ENCODE measurements at regions not wholly inside any gene's neighbourhood (a gene's known extent, or its start where the extent isn't known, plus 50 kb on each side); places are given as distances from the start of the nearest gene placed in this dataset.

GRCh38 chr2:122977580-122977979 is 1047.5 kb upstream of the CNTNAP5 start:
- FAIRE-seq (no peak), ATAC-seq (no peak), DNase-seq (ENCODE audit: extremely low read depth in 1 of 4, low spot score in 3 of 4) (no peak)
- no peaks in the 10 kb centered on the region for H3K79me2 ChIP-seq (ENCODE audit: control insufficient read depth, insufficient read depth, low read length)
- H3K9me3 ChIP-seq (replicated peaks; ENCODE audit: control insufficient read depth, insufficient read depth, low read depth, low read length): no peaks in the 10 kb centered on the region
- no peak overlapping the region for H3K9ac ChIP-seq (ENCODE audit: insufficient read depth in 1 of 2, low read depth in 2 of 2, low read length in 2 of 2)
- no peaks in the 10 kb centered on the region for H3K9me1 ChIP-seq (ENCODE audit: control insufficient read depth, insufficient read depth, low read length)
- no peak overlapping the region for H3K27ac ChIP-seq (ENCODE audit: extremely low read depth, low read depth, low read length)
- H3K4me1 ChIP-seq (replicated peaks in 1 of 2; ENCODE audit: control insufficient read depth in 2 of 2, insufficient read depth in 2 of 2, low read length in 2 of 2): no peaks in the 10 kb centered on the region
- no peaks in the 10 kb centered on the region for H3K27me3 ChIP-seq (ENCODE audit: control insufficient read depth in 2 of 2, insufficient read depth in 2 of 2, low read length in 2 of 2)
- H3K4me2 ChIP-seq (ENCODE audit: insufficient read depth, low read length): no peak overlapping the region
- no peak overlapping the region for H3K4me3 ChIP-seq
- ChIA-PET CTCF (ENCODE audit: low intra/inter-chr PET ratio) (no interaction called here), POLR2A (no interaction called here)
- H4K20me1 ChIP-seq (replicated peaks; ENCODE audit: control insufficient read depth, insufficient read depth, low read length): no peaks in the 10 kb centered on the region
- 0% methylated on average over 1 of the region's 1 CpG for WGBS (ENCODE audit: insufficient coverage, low coverage, missing lambda C conversion rate)
- TF ChIP-seq HNRNPLL (IDR thresholded peaks at IDR 0.05; ENCODE audit: low read depth, low read length, poor library complexity, severe bottlenecking) (no peak), TFE3 (CRISPR knock-in tag; IDR thresholded peaks at IDR 0.05) (peak; percentile 86)
- H2AFZ ChIP-seq (ENCODE audit: low read depth, low read length): no peak overlapping the region
- in situ Hi-C loops (cut with MboI) (no loop called here), intact Hi-C loops (cut with micrococcal nuclease) (no loop called here)
- BruUV-seq (replicated peaks): no TSS peak
- H3K36me3 ChIP-seq (ENCODE audit: control insufficient read depth, insufficient read depth, low read length): no peaks in the 10 kb centered on the region

- no peaks in the 10 kb centered on the region for H4K20me1 ChIP-seq (replicated peaks; ENCODE audit: control insufficient read depth, insufficient read depth, low read length)
- intact Hi-C loops (cut with micrococcal nuclease) (no loop called here), in situ Hi-C loops (cut with MboI) (no loop called here)
- ATAC-seq (no peak), FAIRE-seq (no peak), DNase-seq (ENCODE audit: extremely low read depth in 1 of 4, low spot score in 3 of 4) (no peak)
- H3K9me3 ChIP-seq (replicated peaks; ENCODE audit: control insufficient read depth, insufficient read depth, low read depth, low read length): no peaks in the 10 kb centered on the region
- H3K27me3 ChIP-seq (ENCODE audit: control insufficient read depth in 2 of 2, insufficient read depth in 2 of 2, low read length in 2 of 2): no peaks in the 10 kb centered on the region
- no peaks in the 10 kb centered on the region for H3K79me2 ChIP-seq (ENCODE audit: control insufficient read depth, insufficient read depth, low read length)
- no peaks in the 10 kb centered on the region for H3K9me1 ChIP-seq (ENCODE audit: control insufficient read depth, insufficient read depth, low read length)
- POLR2A ChIA-PET: no interaction called here
- H3K36me3 ChIP-seq (ENCODE audit: control insufficient read depth, insufficient read depth, low read length): no peaks in the 10 kb centered on the region
- H3K4me3 ChIP-seq: no peak overlapping the region
- no peak overlapping the region for H3K4me2 ChIP-seq (ENCODE audit: insufficient read depth, low read length)
- 4% methylated on average over 5 of the region's 5 CpGs for WGBS (ENCODE audit: insufficient coverage, low coverage, missing lambda C conversion rate)
- no peaks in the 10 kb centered on the region for H3K4me1 ChIP-seq (replicated peaks in 1 of 2; ENCODE audit: control insufficient read depth in 2 of 2, insufficient read depth in 2 of 2, low read length in 2 of 2)
- H3K27ac ChIP-seq (ENCODE audit: extremely low read depth, low read depth, low read length): no peak overlapping the region
- H3K9ac ChIP-seq (ENCODE audit: insufficient read depth in 1 of 2, low read depth in 2 of 2, low read length in 2 of 2): no peak overlapping the region
- no TSS peak for BruUV-seq (replicated peaks)
- no peak overlapping the region for H2AFZ ChIP-seq (ENCODE audit: low read depth, low read length)
- CTCF ChIA-PET (ENCODE audit: low intra/inter-chr PET ratio): no interaction called here
- no peak for TF ChIP-seq MAFK (IDR thresholded peaks at IDR 0.05; ENCODE audit: low read length)
- no peak for TF ChIP-seq SRSF7 (optimal IDR thresholded peaks at IDR 0.05; ENCODE audit: low read depth, low read length)
- TF ChIP-seq ZNF217 (CRISPR knock-in tag; IDR thresholded peaks at IDR 0.05): no peak
- TF ChIP-seq, protein P1, sequence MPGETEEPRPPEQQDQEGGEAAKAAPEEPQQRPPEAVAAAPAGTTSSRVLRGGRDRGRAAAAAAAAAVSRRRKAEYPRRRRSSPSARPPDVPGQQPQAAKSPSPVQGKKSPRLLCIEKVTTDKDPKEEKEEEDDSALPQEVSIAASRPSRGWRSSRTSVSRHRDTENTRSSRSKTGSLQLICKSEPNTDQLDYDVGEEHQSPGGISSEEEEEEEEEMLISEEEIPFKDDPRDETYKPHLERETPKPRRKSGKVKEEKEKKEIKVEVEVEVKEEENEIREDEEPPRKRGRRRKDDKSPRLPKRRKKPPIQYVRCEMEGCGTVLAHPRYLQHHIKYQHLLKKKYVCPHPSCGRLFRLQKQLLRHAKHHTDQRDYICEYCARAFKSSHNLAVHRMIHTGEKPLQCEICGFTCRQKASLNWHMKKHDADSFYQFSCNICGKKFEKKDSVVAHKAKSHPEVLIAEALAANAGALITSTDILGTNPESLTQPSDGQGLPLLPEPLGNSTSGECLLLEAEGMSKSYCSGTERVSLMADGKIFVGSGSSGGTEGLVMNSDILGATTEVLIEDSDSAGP (CRISPR knock-in tag; IDR thresholded peaks at IDR 0.05): no peak
- no peak for TF ChIP-seq HNRNPUL1 (IDR thresholded peaks at IDR 0.05; ENCODE audit: low read length)
- TF ChIP-seq ZC3H11A (IDR thresholded peaks at IDR 0.05; ENCODE audit: low read depth, low read length): no peak
- TF ChIP-seq RBM25 (IDR thresholded peaks at IDR 0.05; ENCODE audit: low read depth, low read length, severe bottlenecking): no peak
These were observed 1044.4 kb upstream of the CNTNAP5 start for GRCh38 chr2:122980671-122981070.
